Activated CD4-positive, alpha-beta T cell treated with anti-CD3 and anti-CD28 coated beads, Interleukin-2, amount 50 U/mL, for 4 hours (primary cell): ENCODE measurements at regions not wholly inside any gene's neighbourhood (a gene's known extent, or its start where the extent isn't known, plus 50 kb on each side); places are given as distances from the start of the nearest gene placed in this dataset.
"Not testable (repeated sequence)": the region's sequence is repeated elsewhere in the genome, so short reads cannot be mapped to it uniquely, and the experiment has no call there.

Source experiments
- DNase-seq, 2 experiments: peaks; one replicate each; pipeline ENCODE4 v3.0.0-alpha.2; 2020

GRCh38 chr9:21533597-21533996 is 51.5 kb upstream of the IFNE start:
- DNase-seq: no peak

DNA sequence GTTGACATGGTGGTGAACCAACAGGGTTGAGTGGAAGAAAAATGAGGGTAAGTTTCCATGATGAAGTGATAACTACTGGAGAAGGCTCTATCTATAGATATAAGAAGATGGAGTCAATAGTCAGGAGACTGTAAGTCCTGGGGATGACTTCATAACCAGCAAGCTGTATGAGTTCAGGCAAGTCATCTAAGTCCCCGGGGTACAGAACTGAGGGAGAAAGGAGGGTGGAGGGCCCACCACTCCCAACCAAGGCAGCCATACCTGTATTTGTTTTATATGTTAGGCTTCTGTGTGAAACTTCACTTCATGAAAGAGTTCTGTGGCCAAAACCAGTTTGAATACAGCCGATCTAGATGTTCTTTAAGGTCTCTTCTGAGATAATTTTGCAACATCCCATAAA is 53.3 kb upstream of the IFNE start:
- DNase-seq: no peak

- DNase-seq: no peak
Observed at GRCh38 chr9:21542787-21543186, 60.7 kb upstream of the IFNE start.

DNA sequence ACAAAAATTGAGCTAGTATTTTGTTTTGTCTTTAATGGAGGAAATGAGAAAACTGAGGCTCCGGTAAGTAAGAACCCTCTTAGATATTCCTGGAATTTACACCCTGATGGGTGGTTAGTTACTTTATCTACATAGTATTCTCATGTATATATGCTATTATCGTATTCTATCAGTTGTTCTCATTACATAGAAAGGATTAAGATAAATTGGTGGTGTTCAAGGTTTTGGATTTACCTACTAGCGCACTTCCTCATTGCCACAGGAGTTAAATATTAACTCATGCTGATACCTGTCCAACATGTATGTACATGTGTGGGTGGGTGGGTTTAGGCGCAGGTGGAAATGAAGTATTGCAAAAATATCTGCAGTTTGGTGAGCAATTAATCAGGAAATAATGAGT is 61.1 kb upstream of the IFNE start:
- no peak for DNase-seq

GRCh38 chr9:21543816-21544215 is 61.7 kb upstream of the IFNE start:
- DNase-seq: not testable (repeated sequence)

- no peak for DNase-seq
Observed at GRCh38 chr9:21546949-21547348, 64.8 kb upstream of the IFNE start.

DNA sequence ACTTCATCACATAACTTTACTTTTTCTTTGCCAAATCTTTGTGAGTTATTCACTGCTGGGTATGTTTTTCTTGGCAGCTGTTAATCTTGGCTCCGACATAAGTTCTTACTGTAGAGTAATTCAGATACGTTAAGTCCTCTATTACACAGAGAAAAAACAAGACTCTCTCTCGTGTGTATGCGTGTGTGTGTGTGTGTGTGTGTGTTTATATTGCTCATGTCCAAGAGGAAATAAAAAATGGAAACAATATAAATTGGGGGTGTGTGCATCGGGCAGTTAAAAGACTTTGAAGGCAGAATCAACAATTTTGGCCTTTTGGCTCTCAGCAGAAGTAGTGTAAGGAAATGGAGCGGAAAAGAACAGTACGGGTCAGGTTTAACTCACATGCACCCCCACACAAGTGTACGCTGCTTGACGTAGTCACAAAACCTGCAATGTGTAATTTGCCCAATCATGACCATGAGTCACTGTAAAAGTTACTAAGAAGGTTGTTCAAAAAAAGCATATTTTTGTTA is 67.2 kb upstream of the IFNE start:
- no peak for DNase-seq

GRCh38 chr9:21549890-21550289 is 67.8 kb upstream of the IFNE start:
- no peak for DNase-seq

- no peak for DNase-seq
Observed at GRCh38 chr9:21550392-21550791, 68.3 kb upstream of the IFNE start.

GRCh38 chr9:21551401-21551800 is 69.3 kb upstream of the IFNE start:
- DNase-seq: no peak

DNA sequence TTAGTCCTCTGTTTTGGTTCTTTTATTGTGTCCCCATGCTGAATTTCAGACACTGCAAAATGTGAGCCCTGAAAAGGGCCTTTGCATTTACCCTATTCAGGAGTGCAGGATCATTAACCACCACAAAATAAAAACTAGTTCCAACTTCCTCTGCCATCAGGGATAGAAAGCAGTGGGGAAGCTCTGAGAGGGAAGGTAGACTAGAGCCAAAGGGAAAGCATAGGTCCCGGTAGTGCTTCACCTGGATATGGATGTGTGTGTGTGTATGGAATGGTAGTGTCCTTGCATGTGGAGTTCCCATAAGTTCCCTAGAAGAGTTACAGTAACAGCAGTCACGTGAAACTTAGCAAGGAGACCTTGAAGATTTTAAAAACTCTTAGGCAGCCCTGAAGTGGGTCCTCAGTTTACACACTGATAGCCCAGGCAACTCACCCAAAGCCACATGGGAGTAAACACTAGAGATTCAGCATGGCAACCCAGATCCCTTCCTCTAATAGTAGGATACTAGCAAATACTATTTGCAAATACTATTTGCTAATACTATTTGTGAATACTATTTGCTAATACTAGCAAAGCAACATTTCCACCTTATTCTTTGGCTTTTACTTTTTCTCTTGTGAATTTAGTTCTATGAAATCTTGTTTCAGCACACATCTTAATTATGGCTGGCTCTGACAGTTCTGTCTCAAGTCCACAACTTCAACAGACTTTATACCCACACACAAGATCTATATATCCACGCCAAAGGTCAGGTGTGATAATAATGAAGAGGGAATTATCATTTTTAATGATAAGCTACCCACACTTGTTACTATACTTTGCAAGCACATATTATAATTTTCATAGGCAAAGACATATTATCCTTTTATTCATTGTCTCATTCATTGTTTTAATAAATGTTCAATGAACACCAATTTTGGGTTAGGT is 70.4 kb upstream of the IFNE start:
- DNase-seq: no peak

- DNase-seq: no peak
Observed at GRCh38 chr9:21553441-21553840, 71.3 kb upstream of the IFNE start.

- DNase-seq: no peak
Observed at GRCh38 chr9:21554813-21555212, 72.7 kb upstream of the IFNE start.

DNA sequence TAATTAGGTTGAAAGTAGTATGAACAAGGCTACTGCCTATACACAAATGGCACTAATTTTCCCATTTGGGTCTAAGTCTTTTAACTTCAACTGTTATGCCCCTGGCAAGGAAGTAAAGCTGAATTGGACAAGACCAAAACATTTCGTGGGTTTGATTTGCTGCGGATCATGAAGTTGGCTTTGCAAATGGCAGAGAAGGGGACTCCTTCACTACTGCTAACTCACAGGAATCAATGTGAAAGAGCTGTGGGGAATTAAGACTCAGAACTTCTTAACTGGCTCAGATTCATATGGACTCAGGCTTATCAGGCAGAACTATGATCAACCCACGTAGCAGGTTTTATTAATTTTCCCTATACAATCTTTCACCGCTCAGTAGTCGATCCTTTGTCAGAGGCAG is 73.8 kb upstream of the IFNE start:
- DNase-seq: no peak

GRCh38 chr9:21556581-21557427 is 74.7 kb upstream of the IFNE start:
- no peak for DNase-seq

DNA sequence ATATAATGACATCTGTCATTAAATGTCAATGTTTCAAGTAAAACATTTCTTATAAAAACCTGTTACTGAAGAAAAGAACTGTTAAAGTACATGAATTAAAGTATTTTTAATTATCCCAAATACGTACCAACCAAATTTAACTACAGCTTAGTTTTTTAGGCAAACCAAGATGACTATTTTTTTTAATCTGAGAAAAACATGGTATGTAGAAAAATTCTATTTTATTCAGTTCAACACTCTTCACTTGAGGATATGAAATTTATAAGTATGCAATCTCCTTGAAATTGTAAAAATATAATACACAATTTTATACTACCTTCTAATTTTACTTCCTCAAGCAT is 75.3 kb upstream of the IFNE start:
- no peak for DNase-seq

DNA sequence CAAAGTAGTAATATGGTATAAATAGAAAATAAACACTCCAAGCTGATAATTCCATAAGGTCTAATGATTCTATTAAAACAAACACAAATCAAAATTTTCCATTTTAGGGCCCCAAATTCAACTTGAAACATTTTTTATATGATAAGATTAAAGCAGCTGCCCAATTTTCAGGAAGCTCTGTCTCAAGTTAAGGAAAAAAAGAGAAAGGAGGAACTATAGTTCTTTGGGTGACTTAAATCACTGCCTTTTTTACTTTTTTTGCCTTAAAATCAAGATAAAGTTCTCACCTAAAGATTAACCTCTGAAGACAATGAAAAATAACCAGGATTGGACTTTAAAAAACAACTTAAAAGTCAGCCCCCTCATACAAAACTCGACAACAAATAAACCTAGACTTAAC is 76.0 kb upstream of the IFNE start:
- no peak for DNase-seq

DNA sequence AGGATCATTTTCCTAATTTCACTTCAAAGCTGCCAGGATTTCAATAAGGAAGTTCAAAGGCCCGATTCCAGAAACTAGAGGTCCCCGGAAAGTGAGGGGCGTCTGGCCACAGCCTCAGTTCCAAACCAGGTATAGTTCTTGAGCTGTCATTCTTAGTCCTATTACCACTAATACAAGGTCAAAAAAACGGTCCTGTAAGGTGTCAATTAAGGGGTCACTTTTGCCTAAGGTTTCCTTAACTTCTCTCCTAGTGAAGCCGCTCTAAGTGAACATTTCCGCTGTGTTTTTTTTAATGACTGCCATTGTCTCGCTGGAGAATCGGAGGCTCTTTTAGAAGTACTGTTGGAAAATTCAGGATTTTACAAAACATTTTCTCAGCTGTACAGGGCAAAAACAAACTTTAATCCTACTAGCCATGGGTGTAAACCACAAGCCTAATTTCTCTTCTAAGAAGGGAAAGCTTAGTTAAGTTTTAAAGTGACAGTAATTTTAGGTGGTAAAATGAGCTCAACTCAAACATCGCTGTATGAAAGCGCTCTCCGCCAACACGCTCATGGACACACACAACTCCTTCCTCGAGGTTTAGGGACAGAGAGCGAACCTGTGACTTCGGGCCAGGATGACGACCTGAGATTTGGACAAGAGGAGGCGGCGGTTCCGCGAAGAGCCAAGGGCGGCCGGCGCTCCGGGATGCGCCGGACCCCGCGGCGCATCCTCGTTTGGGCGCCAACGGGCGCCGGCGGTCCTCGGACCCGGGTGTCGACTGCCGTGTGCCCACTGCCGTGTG is 76.7 kb upstream of the IFNE start:
- DNase-seq: no peak

- DNase-seq: peak; percentile 28 to 34
Observed at GRCh38 chr9:21559402-21560280, 77.5 kb upstream of the IFNE start.

GRCh38 chr9:21560281-21560745 is 78.2 kb upstream of the IFNE start:
- no peak for DNase-seq

GRCh38 chr9:21561502-21561901 is 79.4 kb upstream of the IFNE start:
- no peak for DNase-seq

GRCh38 chr9:21564175-21564574 is 82.1 kb upstream of the IFNE start:
- no peak for DNase-seq
